ENCODE measurements at regions not wholly inside any gene's neighbourhood (a gene's known extent, or its start where the extent isn't known, plus 50 kb on each side); places are given as distances from the start of the nearest gene placed in this dataset.

GRCh38 chr15:61422773-61423172, 193.7 kb upstream of the RORA start:
- TF ChIP-seq, protein P1, sequence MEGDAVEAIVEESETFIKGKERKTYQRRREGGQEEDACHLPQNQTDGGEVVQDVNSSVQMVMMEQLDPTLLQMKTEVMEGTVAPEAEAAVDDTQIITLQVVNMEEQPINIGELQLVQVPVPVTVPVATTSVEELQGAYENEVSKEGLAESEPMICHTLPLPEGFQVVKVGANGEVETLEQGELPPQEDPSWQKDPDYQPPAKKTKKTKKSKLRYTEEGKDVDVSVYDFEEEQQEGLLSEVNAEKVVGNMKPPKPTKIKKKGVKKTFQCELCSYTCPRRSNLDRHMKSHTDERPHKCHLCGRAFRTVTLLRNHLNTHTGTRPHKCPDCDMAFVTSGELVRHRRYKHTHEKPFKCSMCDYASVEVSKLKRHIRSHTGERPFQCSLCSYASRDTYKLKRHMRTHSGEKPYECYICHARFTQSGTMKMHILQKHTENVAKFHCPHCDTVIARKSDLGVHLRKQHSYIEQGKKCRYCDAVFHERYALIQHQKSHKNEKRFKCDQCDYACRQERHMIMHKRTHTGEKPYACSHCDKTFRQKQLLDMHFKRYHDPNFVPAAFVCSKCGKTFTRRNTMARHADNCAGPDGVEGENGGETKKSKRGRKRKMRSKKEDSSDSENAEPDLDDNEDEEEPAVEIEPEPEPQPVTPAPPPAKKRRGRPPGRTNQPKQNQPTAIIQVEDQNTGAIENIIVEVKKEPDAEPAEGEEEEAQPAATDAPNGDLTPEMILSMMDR (IDR thresholded peaks at IDR 0.05; ENCODE audit: insufficient read depth, low read depth, low read length, missing control alignments) = no peak
- H3K4me3 ChIP-seq (ENCODE audit: low read length) = no peak overlapping the region
- DNase-seq (ENCODE audit: low read depth) = no peak

DNA sequence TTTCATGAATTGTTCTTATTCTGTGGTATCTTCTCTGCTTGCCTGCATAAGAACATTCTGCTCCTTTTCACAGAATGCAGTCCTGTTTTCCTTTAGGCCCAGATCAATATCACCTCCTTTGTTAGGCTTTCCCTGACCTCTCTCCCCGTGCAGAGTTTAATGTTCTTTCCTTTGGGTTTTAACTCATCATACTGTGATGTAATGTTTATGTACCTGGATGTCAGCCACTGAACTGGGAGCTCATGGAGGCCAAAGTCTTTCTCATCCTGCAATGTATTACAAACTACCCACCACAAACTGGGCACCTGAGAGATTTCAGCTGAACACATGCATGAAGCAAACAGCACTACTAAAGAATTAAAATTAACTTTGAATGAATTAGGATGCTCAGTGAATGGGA, 192.8 kb upstream of the RORA start:
- DNase-seq (ENCODE audit: low read depth) = no peak
- TF ChIP-seq, protein P1 (IDR thresholded peaks at IDR 0.05; ENCODE audit: insufficient read depth, low read depth, low read length, missing control alignments) = no peak
- H3K4me3 ChIP-seq (ENCODE audit: low read length) = no peak overlapping the region

- TF ChIP-seq, protein P1 (IDR thresholded peaks at IDR 0.05; ENCODE audit: insufficient read depth, low read depth, low read length, missing control alignments) = no peak
- no peak overlapping the region for H3K4me3 ChIP-seq (ENCODE audit: low read length)
- DNase-seq (ENCODE audit: low read depth) = peak; percentile 22
Observed at GRCh38 chr15:61421470-61421869, 192.4 kb upstream of the RORA start.

GRCh38 chr15:61420546-61420945, 191.4 kb upstream of the RORA start:
- H3K4me3 ChIP-seq (ENCODE audit: low read length) = no peak overlapping the region
- TF ChIP-seq, protein P1 (IDR thresholded peaks at IDR 0.05; ENCODE audit: insufficient read depth, low read depth, low read length, missing control alignments) = no peak
- DNase-seq (ENCODE audit: low read depth) = no peak

DNA sequence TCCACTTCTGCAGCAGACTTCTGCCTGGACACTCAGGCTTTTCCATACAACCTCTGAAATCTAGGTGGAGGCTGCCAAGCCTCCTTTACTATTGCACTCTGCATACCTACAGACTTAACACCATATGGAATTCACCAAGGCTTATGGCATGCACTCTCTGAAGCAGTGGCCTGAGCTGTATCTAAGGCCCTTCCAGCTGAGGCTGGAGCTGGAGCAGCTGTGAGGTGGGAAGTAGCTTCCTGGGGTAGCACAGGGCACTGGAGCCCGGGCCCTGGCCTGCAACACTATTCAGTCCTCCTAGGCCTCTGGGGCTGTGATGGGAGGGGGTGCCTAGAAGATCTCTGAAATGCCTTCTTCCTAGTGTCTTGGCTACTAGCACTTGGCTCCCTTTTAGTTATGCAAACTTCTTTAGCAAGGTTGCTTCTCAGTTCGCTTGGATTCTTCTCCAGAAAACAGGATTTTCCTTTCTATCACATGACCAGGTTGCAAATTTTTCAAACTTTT, 186.6 kb upstream of the RORA start:
- H3K4me3 ChIP-seq (ENCODE audit: low read length) = no peak overlapping the region
- DNase-seq (ENCODE audit: low read depth) = no peak
- TF ChIP-seq, protein P1 (IDR thresholded peaks at IDR 0.05; ENCODE audit: insufficient read depth, low read depth, low read length, missing control alignments) = no peak

DNA sequence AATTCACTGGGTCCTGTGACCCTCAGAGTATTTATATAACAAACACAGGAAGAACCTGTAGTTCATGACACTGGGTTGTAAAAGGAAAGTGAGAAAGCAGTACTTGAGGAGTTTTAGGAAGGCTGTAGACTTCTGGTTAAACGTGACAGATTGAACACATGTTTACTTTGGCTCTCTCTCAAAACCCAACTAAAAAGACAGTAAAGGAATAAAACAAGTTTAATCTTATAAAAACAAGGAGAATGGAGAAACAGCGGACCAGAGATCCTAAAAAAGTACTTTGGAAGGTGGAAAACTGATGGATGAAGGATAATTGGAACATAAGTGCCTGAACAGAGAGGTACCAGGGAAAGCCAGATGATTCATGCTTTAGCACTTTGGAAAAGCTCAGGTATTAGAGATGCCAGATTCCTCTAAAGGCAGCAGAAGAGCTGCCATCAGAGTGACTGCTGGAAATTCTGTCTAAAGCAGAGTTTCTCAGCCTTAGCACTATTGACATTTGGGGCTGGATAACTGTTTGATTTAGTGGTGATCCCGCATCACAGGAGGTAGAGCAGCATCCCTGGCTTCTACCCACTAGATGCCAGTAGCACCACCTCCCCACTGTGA, 182.9 kb upstream of the RORA start:
- H3K4me3 ChIP-seq (ENCODE audit: low read length) = no peak overlapping the region
- TF ChIP-seq, protein P1 (IDR thresholded peaks at IDR 0.05; ENCODE audit: insufficient read depth, low read depth, low read length, missing control alignments) = no peak
- no peak for DNase-seq (ENCODE audit: low read depth)

- no peak for DNase-seq (ENCODE audit: low read depth)
- H3K4me3 ChIP-seq (ENCODE audit: low read length) = no peak overlapping the region
- TF ChIP-seq, protein P1 (IDR thresholded peaks at IDR 0.05; ENCODE audit: insufficient read depth, low read depth, low read length, missing control alignments) = no peak
Observed at GRCh38 chr15:61410662-61411061, 181.6 kb upstream of the RORA start.

All from epithelial cell of esophagus (primary cell).